Activated CD4-positive, alpha-beta T cell treated with anti-CD3 and anti-CD28 coated beads, Interleukin-2, amount 10 ng/mL, durations not matched to agents 24 days and 14 days (primary cell): ENCODE measurements at regions not wholly inside any gene's neighbourhood (a gene's known extent, or its start where the extent isn't known, plus 50 kb on each side); places are given as distances from the start of the nearest gene placed in this dataset.
"Not testable (repeated sequence)": the region's sequence is repeated elsewhere in the genome, so short reads cannot be mapped to it uniquely, and the experiment has no call there.

ENCODE experiments used
- DNase-seq: peaks from one replicate; pipeline ENCODE4 v3.0.0; 2022
- H3K27ac Mint-ChIP-seq: one replicate; pipeline ENCODE4 v1.8.0; 2022; ENCODE audit warnings: mild to moderate bottlenecking, mixed read lengths
- H3K27me3 Mint-ChIP-seq: one replicate; pipeline ENCODE4 v1.8.0; 2022; ENCODE audit warnings: mixed read lengths
- H3K36me3 Mint-ChIP-seq: one replicate; pipeline ENCODE4 v1.8.0; 2022; ENCODE audit warnings: low read depth, mild to moderate bottlenecking, mixed read lengths
- H3K4me1 Mint-ChIP-seq: one replicate; pipeline ENCODE4 v1.8.0; 2021; ENCODE audit warnings: mixed read lengths
- H3K4me3 Mint-ChIP-seq: one replicate; pipeline ENCODE4 v1.8.0; 2022; ENCODE audit warnings: mild to moderate bottlenecking, moderate library complexity, mixed read lengths
- H3K9me3 Mint-ChIP-seq: one replicate; pipeline ENCODE4 v1.8.0; 2021; ENCODE audit warnings: mixed read lengths
- intact Hi-C: fragments of 100-400 bp; cut with micrococcal nuclease; formaldehyde crosslinking; loops from one replicate; pipeline ENCODE4 v1.15.1; 2023

- Mint-ChIP-seq H3K27ac (no peak overlapping the region), H3K4me1 (no peaks in the 10 kb centered on the region), H3K27me3 (no peaks in the 10 kb centered on the region), H3K36me3 (no peaks in the 10 kb centered on the region), H3K9me3 (no peaks in the 10 kb centered on the region), H3K4me3 (no peak overlapping the region)
- intact Hi-C loops = no loop called here
- no peak for DNase-seq
Observed at GRCh38 chr11:134730561-134731212, 318.6 kb upstream of the B3GAT1 start.

- no peaks in the 10 kb centered on the region for H3K4me1 Mint-ChIP-seq
- no peaks in the 10 kb centered on the region for H3K27me3 Mint-ChIP-seq
- H3K27ac Mint-ChIP-seq = no peak overlapping the region
- no peaks in the 10 kb centered on the region for H3K9me3 Mint-ChIP-seq
- no peak for DNase-seq
- intact Hi-C loops = no loop called here
- H3K36me3 Mint-ChIP-seq = no peaks in the 10 kb centered on the region
- H3K4me3 Mint-ChIP-seq = no peak overlapping the region
Observed at GRCh38 chr11:134730101-134730500, 318.1 kb upstream of the B3GAT1 start.

GRCh38 chr11:134728186-134728585, 316.1 kb upstream of the B3GAT1 start:
- H3K4me1 Mint-ChIP-seq = no peaks in the 10 kb centered on the region
- no peak overlapping the region for H3K4me3 Mint-ChIP-seq
- no peak for DNase-seq
- H3K27me3 Mint-ChIP-seq = peaks cover 2% of the 10 kb centered on the region
- H3K9me3 Mint-ChIP-seq = no peaks in the 10 kb centered on the region
- intact Hi-C loops = no loop called here
- H3K36me3 Mint-ChIP-seq = no peaks in the 10 kb centered on the region
- no peak overlapping the region for H3K27ac Mint-ChIP-seq

- H3K9me3 Mint-ChIP-seq = no peaks in the 10 kb centered on the region
- H3K27ac Mint-ChIP-seq = no peak overlapping the region
- H3K36me3 Mint-ChIP-seq = no peaks in the 10 kb centered on the region
- H3K27me3 Mint-ChIP-seq = peaks cover 6% of the 10 kb centered on the region
- H3K4me3 Mint-ChIP-seq = no peak overlapping the region
- DNase-seq = no peak
- intact Hi-C loops = no loop called here
- no peaks in the 10 kb centered on the region for H3K4me1 Mint-ChIP-seq
Observed at GRCh38 chr11:134727636-134728035, 315.6 kb upstream of the B3GAT1 start.

- H3K36me3 Mint-ChIP-seq = no peaks in the 10 kb centered on the region
- DNase-seq = no peak
- H3K27me3 Mint-ChIP-seq = peaks cover 6% of the 10 kb centered on the region
- no peak overlapping the region for H3K4me3 Mint-ChIP-seq
- intact Hi-C loops = no loop called here
- no peaks in the 10 kb centered on the region for H3K4me1 Mint-ChIP-seq
- no peak overlapping the region for H3K27ac Mint-ChIP-seq
- no peaks in the 10 kb centered on the region for H3K9me3 Mint-ChIP-seq
Observed at GRCh38 chr11:134727204-134727603, 315.2 kb upstream of the B3GAT1 start.

- Mint-ChIP-seq H3K4me3 (no peak overlapping the region), H3K9me3 (peaks cover under 1% of the 10 kb centered on the region), H3K36me3 (no peaks in the 10 kb centered on the region), H3K27ac (no peak overlapping the region), H3K4me1 (no peaks in the 10 kb centered on the region), H3K27me3 (peaks cover 7% of the 10 kb centered on the region)
- no peak for DNase-seq
- intact Hi-C loops = no loop called here
Observed at GRCh38 chr11:134725716-134726639, 313.9 kb upstream of the B3GAT1 start.

GRCh38 chr11:134725211-134725610, 313.2 kb upstream of the B3GAT1 start:
- H3K27me3 Mint-ChIP-seq = peaks cover 7% of the 10 kb centered on the region
- intact Hi-C loops = no loop called here
- DNase-seq = no peak
- no peak overlapping the region for H3K27ac Mint-ChIP-seq
- H3K4me1 Mint-ChIP-seq = no peaks in the 10 kb centered on the region
- no peaks in the 10 kb centered on the region for H3K36me3 Mint-ChIP-seq
- H3K9me3 Mint-ChIP-seq = peaks cover 4% of the 10 kb centered on the region
- no peak overlapping the region for H3K4me3 Mint-ChIP-seq

GRCh38 chr11:134724779-134725140, 312.7 kb upstream of the B3GAT1 start:
- no peak for DNase-seq

GRCh38 chr11:134724106-134724778, 312.2 kb upstream of the B3GAT1 start:
- intact Hi-C loops = no loop called here
- H3K27ac Mint-ChIP-seq = no peak overlapping the region
- no peak overlapping the region for H3K4me3 Mint-ChIP-seq
- H3K36me3 Mint-ChIP-seq = no peaks in the 10 kb centered on the region
- no peaks in the 10 kb centered on the region for H3K4me1 Mint-ChIP-seq
- no peak for DNase-seq
- peaks cover 4% of the 10 kb centered on the region for H3K9me3 Mint-ChIP-seq
- H3K27me3 Mint-ChIP-seq = peaks cover 7% of the 10 kb centered on the region

More at GRCh38 chr11:134724779-134725140, 312.7 kb upstream of the B3GAT1 start:
- H3K36me3 Mint-ChIP-seq = no peaks in the 10 kb centered on the region
- peaks cover 4% of the 10 kb centered on the region for H3K9me3 Mint-ChIP-seq
- H3K4me1 Mint-ChIP-seq = no peaks in the 10 kb centered on the region
- intact Hi-C loops = no loop called here
- H3K27me3 Mint-ChIP-seq = peaks cover 7% of the 10 kb centered on the region
- H3K27ac Mint-ChIP-seq = no peak overlapping the region
- no peak overlapping the region for H3K4me3 Mint-ChIP-seq

- H3K9me3 Mint-ChIP-seq, H3K36me3 Mint-ChIP-seq, DNase-seq, H3K4me1 Mint-ChIP-seq, H3K4me3 Mint-ChIP-seq, H3K27ac Mint-ChIP-seq, H3K27me3 Mint-ChIP-seq, intact Hi-C loops: not testable (repeated sequence)
Observed at GRCh38 chr11:134720691-134721070, 308.6 kb upstream of the B3GAT1 start.

GRCh38 chr11:134719940-134720690, 308.1 kb upstream of the B3GAT1 start:
- DNase-seq, H3K4me3 Mint-ChIP-seq, H3K27ac Mint-ChIP-seq, H3K4me1 Mint-ChIP-seq, intact Hi-C loops, H3K36me3 Mint-ChIP-seq, H3K9me3 Mint-ChIP-seq, H3K27me3 Mint-ChIP-seq: not testable (repeated sequence)

- peaks cover 4% of the 10 kb centered on the region for H3K9me3 Mint-ChIP-seq
- no peaks in the 10 kb centered on the region for H3K4me1 Mint-ChIP-seq
- H3K27me3 Mint-ChIP-seq = peaks cover 7% of the 10 kb centered on the region
- H3K4me3 Mint-ChIP-seq = no peak overlapping the region
- H3K36me3 Mint-ChIP-seq = no peaks in the 10 kb centered on the region
- DNase-seq = no peak
- H3K27ac Mint-ChIP-seq = no peak overlapping the region
- intact Hi-C loops = no loop called here
Observed at GRCh38 chr11:134719397-134719796, 307.4 kb upstream of the B3GAT1 start.

GRCh38 chr11:134716582-134716981, 304.5 kb upstream of the B3GAT1 start:
- intact Hi-C loops = no loop called here
- DNase-seq = no peak
- peaks cover 4% of the 10 kb centered on the region for H3K9me3 Mint-ChIP-seq
- no peak overlapping the region for H3K27ac Mint-ChIP-seq
- no peak overlapping the region for H3K4me3 Mint-ChIP-seq
- no peaks in the 10 kb centered on the region for H3K4me1 Mint-ChIP-seq
- no peaks in the 10 kb centered on the region for H3K36me3 Mint-ChIP-seq
- peaks cover 1% of the 10 kb centered on the region for H3K27me3 Mint-ChIP-seq
